Stomach smooth muscle (tissue), 2 donors: ENCODE measurements at regions not wholly inside any gene's neighbourhood (a gene's known extent, or its start where the extent isn't known, plus 50 kb on each side); places are given as distances from the start of the nearest gene placed in this dataset.

Experiments used
- H3K27ac ChIP-seq: one replicate; pipeline ENCODE4 v1.7.0; 2013; ENCODE audit warnings: mild to moderate bottlenecking, low read length, inconsistent platforms
- H3K27me3 ChIP-seq, 2 donors: one replicate each; pipeline ENCODE4 v1.7.0; 2013; ENCODE audit warnings: low read length in 2 of 2; ENCODE audit not compliant: insufficient read depth in 2 of 2, control insufficient read depth in 1 of 2
- H3K36me3 ChIP-seq, 2 donors: one replicate each; pipeline ENCODE4 v1.7.0; 2013; ENCODE audit warnings: low read length in 2 of 2; ENCODE audit not compliant: control insufficient read depth in 2 of 2, insufficient read depth in 2 of 2
- H3K4me1 ChIP-seq: one replicate; pipeline ENCODE4 v1.7.0; 2013; ENCODE audit warnings: low read length; ENCODE audit not compliant: control insufficient read depth, insufficient read depth
- H3K4me3 ChIP-seq, 2 donors: one replicate each; pipeline ENCODE4 v1.7.0; 2013; ENCODE audit warnings: low read length in 2 of 2
- H3K9ac ChIP-seq, 2 donors: one replicate each; pipeline ENCODE4 v1.7.0; 2013; ENCODE audit warnings: low read length in 2 of 2, mild to moderate bottlenecking in 1 of 2
- H3K9me3 ChIP-seq, 2 donors: one replicate each; pipeline ENCODE4 v1.7.0; 2013; ENCODE audit warnings: low read length in 2 of 2; ENCODE audit not compliant: control insufficient read depth in 2 of 2
- donor health status: healthy.
- donor health status: Pancreatic carcinoma.

GRCh38 chr5:120052916-120053828, 410.9 kb upstream of the PRR16 start:
- H3K9me3 ChIP-seq, result no peaks in the 10 kb centered on the region
- no peaks in the 10 kb centered on the region for H3K4me1 ChIP-seq
- no peak overlapping the region for H3K27ac ChIP-seq
- H3K9ac ChIP-seq, result no peak overlapping the region
- no peaks in the 10 kb centered on the region for H3K36me3 ChIP-seq
- no peak overlapping the region for H3K4me3 ChIP-seq
- no peaks in the 10 kb centered on the region for H3K27me3 ChIP-seq

- H3K9ac ChIP-seq, result no peak overlapping the region
- no peaks in the 10 kb centered on the region for H3K4me1 ChIP-seq
- no peak overlapping the region for H3K4me3 ChIP-seq
- H3K36me3 ChIP-seq, result no peaks in the 10 kb centered on the region
- no peak overlapping the region for H3K27ac ChIP-seq
- H3K27me3 ChIP-seq, result no peaks in the 10 kb centered on the region
- H3K9me3 ChIP-seq, result no peaks in the 10 kb centered on the region
Measured at GRCh38 chr5:120053841-120054240, 410.3 kb upstream of the PRR16 start.

DNA sequence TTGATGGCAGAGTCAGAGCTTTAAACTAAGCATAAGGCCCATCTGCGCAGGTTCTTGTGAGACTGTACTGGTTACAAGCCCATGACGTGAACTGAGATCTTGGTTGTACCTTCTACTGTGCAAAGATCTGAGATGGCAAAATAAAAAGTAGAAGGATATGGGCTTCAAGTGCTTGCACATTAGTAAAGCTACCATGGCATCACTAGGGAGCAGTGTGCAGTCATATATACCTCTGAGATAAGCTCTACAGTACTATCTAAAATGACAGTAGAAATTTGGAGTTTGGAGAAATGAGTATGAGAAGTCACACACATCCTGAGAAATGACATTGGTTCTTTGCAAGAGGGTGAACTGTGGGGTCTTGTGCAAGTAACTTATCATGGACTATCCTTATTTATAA, 408.2 kb upstream of the PRR16 start:
- no peak overlapping the region for H3K4me3 ChIP-seq
- H3K9me3 ChIP-seq, result no peaks in the 10 kb centered on the region
- H3K27me3 ChIP-seq, result no peaks in the 10 kb centered on the region
- no peaks in the 10 kb centered on the region for H3K4me1 ChIP-seq
- no peak overlapping the region for H3K27ac ChIP-seq
- H3K36me3 ChIP-seq, result no peaks in the 10 kb centered on the region
- H3K9ac ChIP-seq, result no peak overlapping the region

GRCh38 chr5:120062515-120062917, 401.6 kb upstream of the PRR16 start:
- no peaks in the 10 kb centered on the region for H3K4me1 ChIP-seq
- H3K27ac ChIP-seq, result no peak overlapping the region
- no peaks in the 10 kb centered on the region for H3K36me3 ChIP-seq
- no peaks in the 10 kb centered on the region for H3K9me3 ChIP-seq
- H3K27me3 ChIP-seq, result no peaks in the 10 kb centered on the region
- H3K9ac ChIP-seq, result no peak overlapping the region
- H3K4me3 ChIP-seq, result no peak overlapping the region

DNA sequence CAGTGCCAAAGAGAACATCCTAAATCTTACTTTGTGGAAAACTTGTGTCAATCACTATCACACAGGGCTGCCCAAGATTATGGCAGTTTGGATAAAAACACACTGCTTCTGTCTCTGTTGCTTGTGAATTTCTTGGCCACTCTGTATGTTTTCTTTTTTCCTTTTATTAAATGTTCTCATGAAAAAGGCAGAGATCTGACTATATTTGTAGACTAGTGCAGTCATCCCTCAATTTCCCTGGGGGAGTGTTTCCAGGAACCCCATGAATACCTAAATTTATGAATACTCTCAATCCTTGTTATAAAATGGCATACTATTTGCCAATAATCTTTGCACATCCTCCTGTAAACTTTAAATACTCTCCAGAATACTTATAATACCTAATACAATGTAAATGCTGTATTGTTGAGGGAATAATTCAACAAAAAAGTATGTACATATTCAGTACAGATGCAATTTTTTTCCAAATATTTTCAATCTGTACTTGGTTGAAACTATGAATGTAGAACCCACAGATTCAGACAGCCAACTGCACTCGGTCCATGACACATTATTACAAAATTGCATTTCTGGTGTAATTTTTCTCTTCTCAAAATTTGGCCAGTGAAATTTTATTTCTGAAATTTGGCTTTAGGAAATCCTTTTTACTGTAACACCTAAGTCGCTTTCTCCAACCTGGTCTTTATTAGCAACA, 391.9 kb upstream of the PRR16 start:
- Histone ChIP-seq H3K4me3 (no peak overlapping the region), H3K27ac (no peak overlapping the region), H3K4me1 (no peaks in the 10 kb centered on the region), H3K27me3 (no peaks in the 10 kb centered on the region), H3K36me3 (no peaks in the 10 kb centered on the region), H3K9me3 (no peaks in the 10 kb centered on the region), H3K9ac (no peak overlapping the region)

DNA sequence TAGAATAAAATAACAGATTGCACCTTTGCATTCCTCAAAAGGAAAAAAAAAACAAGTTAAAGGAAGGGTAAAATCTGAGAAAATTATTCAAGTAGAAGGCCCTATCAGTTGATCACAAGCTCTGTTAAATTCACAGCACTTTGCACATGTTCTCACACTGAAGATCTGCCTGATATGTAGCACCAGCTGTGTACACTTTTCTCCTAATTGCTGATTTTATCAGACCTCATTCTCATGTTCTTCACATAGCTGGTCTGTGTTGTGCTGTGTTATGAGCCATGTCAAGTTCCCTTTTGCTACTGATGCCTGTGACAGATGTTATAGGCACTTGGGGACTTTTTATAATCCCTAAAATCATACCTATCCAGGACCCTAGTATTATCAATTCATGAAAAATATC, 390.4 kb upstream of the PRR16 start:
- H3K36me3 ChIP-seq, result no peaks in the 10 kb centered on the region
- no peak overlapping the region for H3K4me3 ChIP-seq
- no peak overlapping the region for H3K9ac ChIP-seq
- H3K27me3 ChIP-seq, result no peaks in the 10 kb centered on the region
- no peaks in the 10 kb centered on the region for H3K9me3 ChIP-seq
- H3K27ac ChIP-seq, result no peak overlapping the region
- H3K4me1 ChIP-seq, result no peaks in the 10 kb centered on the region

DNA sequence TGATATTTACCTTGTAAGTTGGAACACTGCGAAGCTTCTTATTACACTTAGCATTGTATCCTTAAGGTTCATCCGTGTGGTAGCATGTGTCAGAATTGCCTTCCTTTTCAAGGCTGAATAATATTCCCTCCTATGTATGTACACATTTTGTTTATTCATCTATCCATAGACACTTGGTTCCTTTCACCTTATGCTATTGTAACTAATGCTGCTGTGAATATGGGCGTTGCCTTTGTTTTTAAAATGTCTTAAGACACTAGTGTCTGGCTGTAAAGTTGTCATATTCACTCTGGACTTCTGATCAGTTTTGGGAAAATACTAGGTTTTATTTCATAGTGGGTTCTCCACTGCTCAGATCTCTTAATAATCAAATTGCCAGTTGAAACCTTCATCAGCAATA, 383.3 kb upstream of the PRR16 start:
- no peak overlapping the region for H3K4me3 ChIP-seq
- no peaks in the 10 kb centered on the region for H3K9me3 ChIP-seq
- H3K27ac ChIP-seq, result no peak overlapping the region
- H3K36me3 ChIP-seq, result no peaks in the 10 kb centered on the region
- H3K27me3 ChIP-seq, result no peaks in the 10 kb centered on the region
- H3K9ac ChIP-seq, result no peak overlapping the region
- H3K4me1 ChIP-seq, result no peaks in the 10 kb centered on the region

- Histone ChIP-seq H3K4me3 (no peak overlapping the region), H3K36me3 (no peaks in the 10 kb centered on the region), H3K4me1 (no peaks in the 10 kb centered on the region), H3K27me3 (no peaks in the 10 kb centered on the region), H3K9ac (no peak overlapping the region), H3K27ac (no peak overlapping the region), H3K9me3 (no peaks in the 10 kb centered on the region)
Measured at GRCh38 chr5:120082316-120083068, 381.6 kb upstream of the PRR16 start.

- no peak overlapping the region for H3K4me3 ChIP-seq
- H3K4me1 ChIP-seq, result no peaks in the 10 kb centered on the region
- H3K27me3 ChIP-seq, result no peaks in the 10 kb centered on the region
- no peak overlapping the region for H3K9ac ChIP-seq
- H3K36me3 ChIP-seq, result no peaks in the 10 kb centered on the region
- no peaks in the 10 kb centered on the region for H3K9me3 ChIP-seq
- no peak overlapping the region for H3K27ac ChIP-seq
Measured at GRCh38 chr5:120083851-120084542, 380.1 kb upstream of the PRR16 start.

DNA sequence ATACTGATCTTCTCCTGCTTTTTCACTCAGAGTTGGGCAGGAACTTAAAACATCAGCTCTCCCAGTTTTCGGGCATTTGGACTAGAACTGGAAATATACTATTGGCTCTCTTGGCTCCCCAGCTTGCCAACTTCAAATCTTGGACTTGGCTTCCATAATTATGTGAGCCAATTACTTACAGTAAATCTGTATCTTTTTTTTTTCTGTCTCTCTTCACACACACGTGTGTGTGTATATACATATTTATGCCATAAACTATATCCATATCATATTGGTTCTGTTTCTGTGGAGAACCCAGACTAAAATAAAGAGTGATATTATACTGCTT, 379.6 kb upstream of the PRR16 start:
- Histone ChIP-seq H3K9ac (no peak overlapping the region), H3K36me3 (no peaks in the 10 kb centered on the region), H3K4me3 (no peak overlapping the region), H3K27ac (no peak overlapping the region), H3K9me3 (no peaks in the 10 kb centered on the region), H3K27me3 (no peaks in the 10 kb centered on the region), H3K4me1 (no peaks in the 10 kb centered on the region)
